GM10248 (cell line): ENCODE measurements at regions not wholly inside any gene's neighbourhood (a gene's known extent, or its start where the extent isn't known, plus 50 kb on each side); places are given as distances from the start of the nearest gene placed in this dataset.

Experiments
- CTCF ChIA-PET: fragments of 300-600 bp; sonication (Branson Sonifier 250); formaldehyde crosslinking; extraction: SDS; loops from one replicate; lab custom pipeline; 2021; ENCODE audit warnings: antibody characterized with exemption; lab: Yijun Ruan, JAX
- POLR2A ChIA-PET: fragments of 350-650 bp; sonication (Branson Sonifier 250); formaldehyde crosslinking; extraction: SDS; loops from one replicate; lab custom pipeline; 2020; ENCODE audit warnings: antibody characterized with exemption; lab: Yijun Ruan, JAX
- DNase-seq: peaks from one replicate; pipeline ENCODE4 v3.0.0; 2012; ENCODE audit errors: extremely low spot score
- TF ChIP-seq, protein P1 (sequence below): IDR thresholded peaks from 2 replicates; pipeline ENCODE4 v1.5.1; 2012; ENCODE audit warnings: mild to moderate bottlenecking, low read depth; ENCODE audit errors: extremely low read depth, missing control alignments, control extremely low read depth

DNA sequence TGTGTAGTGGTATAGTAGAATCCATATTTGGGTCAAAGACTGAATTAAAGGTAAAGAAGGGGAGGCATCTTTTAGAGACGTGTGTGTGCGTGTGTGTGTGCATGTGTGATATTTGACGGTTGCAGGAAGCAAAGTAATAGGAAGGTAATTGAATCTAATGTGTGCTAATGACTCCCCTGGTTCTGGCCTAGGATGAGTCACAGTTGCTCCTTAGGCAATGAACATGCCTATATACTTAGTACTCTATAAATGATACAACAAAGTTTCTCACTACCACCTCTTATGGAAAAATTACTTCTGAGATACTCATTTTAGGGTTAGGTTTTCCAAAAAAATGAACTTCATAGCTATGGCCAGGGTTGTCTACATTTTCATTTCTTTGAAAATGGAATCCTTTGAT lies 409.6 kb downstream of the GUCY1A2 start:
- DNase-seq, result no peak
- ChIA-PET CTCF (interaction anchor here (1.1 to 1.3 kb wide), 2 partner anchors 13 to 29 kb away, joined by 3 read pairs; no protein-coding TSS in a partner anchor), POLR2A (no interaction called here)
- TF ChIP-seq, protein P1, sequence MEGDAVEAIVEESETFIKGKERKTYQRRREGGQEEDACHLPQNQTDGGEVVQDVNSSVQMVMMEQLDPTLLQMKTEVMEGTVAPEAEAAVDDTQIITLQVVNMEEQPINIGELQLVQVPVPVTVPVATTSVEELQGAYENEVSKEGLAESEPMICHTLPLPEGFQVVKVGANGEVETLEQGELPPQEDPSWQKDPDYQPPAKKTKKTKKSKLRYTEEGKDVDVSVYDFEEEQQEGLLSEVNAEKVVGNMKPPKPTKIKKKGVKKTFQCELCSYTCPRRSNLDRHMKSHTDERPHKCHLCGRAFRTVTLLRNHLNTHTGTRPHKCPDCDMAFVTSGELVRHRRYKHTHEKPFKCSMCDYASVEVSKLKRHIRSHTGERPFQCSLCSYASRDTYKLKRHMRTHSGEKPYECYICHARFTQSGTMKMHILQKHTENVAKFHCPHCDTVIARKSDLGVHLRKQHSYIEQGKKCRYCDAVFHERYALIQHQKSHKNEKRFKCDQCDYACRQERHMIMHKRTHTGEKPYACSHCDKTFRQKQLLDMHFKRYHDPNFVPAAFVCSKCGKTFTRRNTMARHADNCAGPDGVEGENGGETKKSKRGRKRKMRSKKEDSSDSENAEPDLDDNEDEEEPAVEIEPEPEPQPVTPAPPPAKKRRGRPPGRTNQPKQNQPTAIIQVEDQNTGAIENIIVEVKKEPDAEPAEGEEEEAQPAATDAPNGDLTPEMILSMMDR, result no peak

DNA sequence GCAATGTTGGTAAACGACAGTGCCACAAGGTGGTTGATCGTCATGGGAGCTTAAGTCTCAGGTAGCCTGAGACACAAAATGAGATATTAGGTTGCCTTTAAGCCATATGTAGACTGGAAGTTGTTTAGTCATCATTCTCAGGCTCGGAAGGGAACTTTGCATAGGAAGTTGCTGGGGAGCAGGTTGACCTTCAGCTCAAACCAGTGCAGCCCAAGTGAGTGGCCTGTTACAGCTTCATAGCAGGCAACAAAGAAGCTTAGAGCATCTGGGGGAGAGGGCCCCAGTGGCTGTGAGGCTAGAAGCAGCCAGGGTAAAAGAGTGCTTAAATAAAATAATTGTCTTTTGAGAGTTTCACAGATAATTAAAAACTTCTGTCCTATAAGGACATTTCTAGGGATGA lies 404.0 kb downstream of the GUCY1A2 start:
- POLR2A ChIA-PET, result no interaction called here
- no peak for DNase-seq
- TF ChIP-seq, protein P1, result no peak
- CTCF ChIA-PET, result interaction anchor here (0.8 kb wide), 1 partner anchor 25 kb away, joined by 3 read pairs; no protein-coding TSS in a partner anchor

DNA sequence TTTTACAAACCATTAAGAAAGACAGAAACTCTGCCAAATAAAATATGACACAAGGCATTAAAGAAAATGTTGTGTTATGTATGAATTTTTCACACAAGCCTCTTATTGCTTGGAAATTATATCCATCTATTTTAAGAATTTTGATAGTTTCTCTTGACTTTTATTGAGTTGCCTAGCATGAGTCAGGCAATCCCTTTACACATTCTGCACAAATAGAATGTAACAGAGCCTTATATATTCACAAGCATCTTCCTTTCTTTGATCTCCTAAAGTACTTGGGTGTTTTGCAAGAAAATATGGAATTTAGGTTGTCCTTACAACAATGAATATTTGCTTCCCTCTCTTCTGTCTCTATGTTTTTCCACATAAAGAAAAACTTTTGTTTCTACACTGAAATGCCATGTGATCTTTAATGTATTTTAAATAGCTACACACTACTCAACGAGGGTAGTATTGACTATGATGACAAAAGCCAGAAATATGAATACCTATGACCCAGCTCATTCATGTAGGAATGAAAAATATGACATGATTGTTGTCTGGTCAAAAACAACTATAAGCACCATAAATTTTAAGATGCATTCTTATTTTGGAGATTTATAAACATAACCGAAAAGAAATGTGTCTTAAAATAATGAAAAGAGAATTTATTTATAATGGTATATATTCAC lies 398.8 kb downstream of the GUCY1A2 start:
- DNase-seq, result no peak
- CTCF ChIA-PET, result no interaction called here
- POLR2A ChIA-PET, result no interaction called here
- TF ChIP-seq, protein P1, result no peak

DNA sequence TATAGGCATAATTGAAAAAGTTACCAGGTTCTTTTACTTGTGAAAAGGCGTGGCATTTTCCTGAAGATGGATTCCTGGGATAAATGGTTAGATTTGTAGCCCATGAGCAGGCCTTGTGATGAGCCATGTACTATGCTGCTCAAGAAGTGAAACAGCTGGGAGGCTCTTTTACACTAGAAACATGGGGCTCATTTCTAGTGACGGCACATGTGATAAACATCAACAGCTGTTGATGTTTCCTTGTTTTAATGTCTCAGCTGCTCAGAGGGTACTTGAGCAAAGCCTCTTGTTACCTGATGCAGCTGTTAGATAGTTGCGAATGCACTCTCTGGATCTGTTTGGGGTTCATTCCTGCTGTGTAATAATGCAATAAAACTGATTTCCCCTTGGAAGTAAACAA lies 396.8 kb downstream of the GUCY1A2 start:
- ChIA-PET CTCF (no interaction called here), POLR2A (no interaction called here)
- no peak for DNase-seq
- TF ChIP-seq, protein P1, result no peak
